ENCODE measurements at regions not wholly inside any gene's neighbourhood (a gene's known extent, or its start where the extent isn't known, plus 50 kb on each side); places are given as distances from the start of the nearest gene placed in this dataset.

GRCh38 chr14:31921721-31922120 is 155.4 kb upstream of the ARHGAP5 start:
- Histone ChIP-seq H3K4me3 (no peak overlapping the region), H3K27ac (no peak overlapping the region), H3K36me3 (no peaks in the 10 kb centered on the region), H3K4me1 (peaks cover 11 to 14% of the 10 kb centered on the region in 2 donors), H3K9me3 (no peaks in the 10 kb centered on the region), H3K27me3 (no peaks in the 10 kb centered on the region)
- in situ Hi-C loops (cut with MboI; ENCODE audit: low sequenced_read_pairs in 4 of 4) = no loop called here
- TF ChIP-seq POLR2A (IDR thresholded peaks at IDR 0.05) = no peak
- no peak for TF ChIP-seq CTCF (IDR thresholded peaks at IDR 0.05 in 4 of 5, conservative IDR thresholded peaks at IDR 0.05 in 1 of 5)
- no peak for DNase-seq
- ATAC-seq = no peak
- intact Hi-C loops (cut with DNase I; ENCODE audit: low total_unique reads) = no loop called here

- Histone ChIP-seq H3K4me3 (no peak overlapping the region), H3K27me3 (no peaks in the 10 kb centered on the region), H3K4me1 (peaks cover 18 to 23% of the 10 kb centered on the region in 2 donors), H3K36me3 (no peaks in the 10 kb centered on the region), H3K9me3 (no peaks in the 10 kb centered on the region), H3K27ac (peak overlapping the region in 3 of 4 donors; percentile 69 to 74 (median 70))
- intact Hi-C loops (cut with DNase I; ENCODE audit: low total_unique reads) (loop anchor here (2.0 to 5.0 kb wide), 3 partner anchors 146 to 329 kb away; partner anchors contain the start of genes RNU6-7 and RNU6-8), in situ Hi-C loops (cut with MboI; ENCODE audit: low sequenced_read_pairs in 4 of 4) (no loop called here)
- ATAC-seq (no peak), DNase-seq (no peak)
- TF ChIP-seq POLR2A (IDR thresholded peaks at IDR 0.05) = no peak
- peak in 4 of 5 experiments; percentile 31 to 53 (median 40) for TF ChIP-seq CTCF (IDR thresholded peaks at IDR 0.05 in 4 of 5, conservative IDR thresholded peaks at IDR 0.05 in 1 of 5)
These were observed 151.0 kb upstream of the ARHGAP5 start for GRCh38 chr14:31926123-31926522.

GRCh38 chr14:31926652-31927347 is 150.3 kb upstream of the ARHGAP5 start:
- TF ChIP-seq CTCF (IDR thresholded peaks at IDR 0.05 in 4 of 5, conservative IDR thresholded peaks at IDR 0.05 in 1 of 5) (no peak), POLR2A (IDR thresholded peaks at IDR 0.05) (peak in 1 of 2 donors; percentile 9)
- peak overlapping the region; percentile 35 to 74 (median 70) for H3K27ac ChIP-seq
- no peak for DNase-seq

GRCh38 chr14:31927348-31927832 is 149.7 kb upstream of the ARHGAP5 start:
- Histone ChIP-seq H3K9me3 (no peaks in the 10 kb centered on the region), H3K27me3 (no peaks in the 10 kb centered on the region), H3K4me3 (peak overlapping the region in 1 of 4 donors; percentile 18), H3K27ac (peak overlapping the region; percentile 35 to 74 (median 70)), H3K4me1 (peaks cover 14 to 23% of the 10 kb centered on the region in 2 donors), H3K36me3 (no peaks in the 10 kb centered on the region)
- DNase-seq = no peak
- in situ Hi-C loops (cut with MboI; ENCODE audit: low sequenced_read_pairs in 4 of 4) = no loop called here
- peak; percentile 33 to 43 for ATAC-seq
- intact Hi-C loops (cut with DNase I; ENCODE audit: low total_unique reads) = loop anchor here (2.0 to 5.0 kb wide), 3 partner anchors 145 to 327 kb away; partner anchors contain the start of genes RNU6-7 and RNU6-8
- TF ChIP-seq POLR2A (IDR thresholded peaks at IDR 0.05) = no peak
- TF ChIP-seq CTCF (IDR thresholded peaks at IDR 0.05 in 4 of 5, conservative IDR thresholded peaks at IDR 0.05 in 1 of 5) = no peak

More at GRCh38 chr14:31926652-31927347, 150.3 kb upstream of the ARHGAP5 start:
- Histone ChIP-seq H3K9me3 (no peaks in the 10 kb centered on the region), H3K36me3 (no peaks in the 10 kb centered on the region), H3K4me3 (peak overlapping the region in 1 of 4 donors; percentile 18), H3K27me3 (no peaks in the 10 kb centered on the region), H3K4me1 (peaks cover 14 to 23% of the 10 kb centered on the region in 2 donors)
- in situ Hi-C loops (cut with MboI; ENCODE audit: low sequenced_read_pairs in 4 of 4) = no loop called here
- ATAC-seq = peak; percentile 56 to 68
- intact Hi-C loops (cut with DNase I; ENCODE audit: low total_unique reads) = loop anchor here (2.0 to 5.0 kb wide), 3 partner anchors 146 to 328 kb away; partner anchors contain the start of genes RNU6-7 and RNU6-8

Data from gastrocnemius medialis (tissue), 4 donors.